Thyroid gland (tissue), 4 donors: ENCODE measurements at regions not wholly inside any gene's neighbourhood (a gene's known extent, or its start where the extent isn't known, plus 50 kb on each side); places are given as distances from the start of the nearest gene placed in this dataset.
"Not testable (repeated sequence)": the region's sequence is repeated elsewhere in the genome, so short reads cannot be mapped to it uniquely, and the experiment has no call there.

ENCODE experiments used
- POLR2A ChIP-seq, 2 donors: fragments of 450-650 bp; IDR thresholded peaks; one replicate each; pipeline ENCODE4 v1.6.1; 2017; ENCODE audit warnings: antibody characterized with exemption in 2 of 2, mild to moderate bottlenecking in 2 of 2, moderate library complexity in 1 of 2
- TF ChIP-seq, protein P1 (sequence below), 6 experiments: fragments of 200-600 bp in 3 of 6; fragments of 450-650 bp in 3 of 6; sonication (generic) in 3 of 6; IDR thresholded peaks; one replicate each; pipeline ENCODE4 v1.5.1; 2016 to 2019; ENCODE audit warnings: antibody characterized with exemption in 6 of 6, mild to moderate bottlenecking in 2 of 6, inconsistent platforms in 1 of 6, moderate library complexity in 1 of 6

DNA sequence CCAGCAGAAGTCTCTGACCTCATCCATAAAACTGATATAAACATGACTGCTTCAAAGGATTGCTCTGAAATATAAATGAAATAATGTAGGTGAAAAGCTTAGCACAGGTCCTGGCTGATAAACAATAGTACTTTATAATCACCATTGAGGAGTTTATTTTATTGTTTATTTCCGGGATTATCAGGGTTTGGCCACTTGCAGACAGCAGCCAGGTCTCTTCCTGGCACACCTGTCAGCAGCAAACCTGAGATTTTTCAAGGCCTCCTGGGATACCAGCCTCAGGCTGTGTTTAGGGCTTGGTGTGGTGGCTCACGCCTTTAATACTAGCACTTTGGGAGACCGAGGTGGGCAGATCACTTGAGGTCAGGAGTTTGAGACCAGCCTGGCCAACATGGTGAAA is 181.6 kb upstream of the IRF2BP2 start:
- TF ChIP-seq, protein P1, sequence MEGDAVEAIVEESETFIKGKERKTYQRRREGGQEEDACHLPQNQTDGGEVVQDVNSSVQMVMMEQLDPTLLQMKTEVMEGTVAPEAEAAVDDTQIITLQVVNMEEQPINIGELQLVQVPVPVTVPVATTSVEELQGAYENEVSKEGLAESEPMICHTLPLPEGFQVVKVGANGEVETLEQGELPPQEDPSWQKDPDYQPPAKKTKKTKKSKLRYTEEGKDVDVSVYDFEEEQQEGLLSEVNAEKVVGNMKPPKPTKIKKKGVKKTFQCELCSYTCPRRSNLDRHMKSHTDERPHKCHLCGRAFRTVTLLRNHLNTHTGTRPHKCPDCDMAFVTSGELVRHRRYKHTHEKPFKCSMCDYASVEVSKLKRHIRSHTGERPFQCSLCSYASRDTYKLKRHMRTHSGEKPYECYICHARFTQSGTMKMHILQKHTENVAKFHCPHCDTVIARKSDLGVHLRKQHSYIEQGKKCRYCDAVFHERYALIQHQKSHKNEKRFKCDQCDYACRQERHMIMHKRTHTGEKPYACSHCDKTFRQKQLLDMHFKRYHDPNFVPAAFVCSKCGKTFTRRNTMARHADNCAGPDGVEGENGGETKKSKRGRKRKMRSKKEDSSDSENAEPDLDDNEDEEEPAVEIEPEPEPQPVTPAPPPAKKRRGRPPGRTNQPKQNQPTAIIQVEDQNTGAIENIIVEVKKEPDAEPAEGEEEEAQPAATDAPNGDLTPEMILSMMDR (IDR thresholded peaks at IDR 0.05), result not testable (repeated sequence)
- not testable (repeated sequence) for TF ChIP-seq POLR2A (IDR thresholded peaks at IDR 0.05)
